Ishikawa (cell line): ENCODE measurements at regions not wholly inside any gene's neighbourhood (a gene's known extent, or its start where the extent isn't known, plus 50 kb on each side); places are given as distances from the start of the nearest gene placed in this dataset.

Source experiments
- CREB1 ChIP-seq: IDR thresholded peaks from 2 replicates; pipeline ENCODE4 v1.6.1; 2012; ENCODE audit warnings: low read depth
- EGR1 ChIP-seq: IDR thresholded peaks from 2 replicates; pipeline ENCODE4 v1.6.1; 2012
- EP300 ChIP-seq: IDR thresholded peaks from 2 replicates; pipeline ENCODE4 v1.6.1; 2012; ENCODE audit warnings: borderline replicate concordance
- FOXM1 ChIP-seq: IDR thresholded peaks from 2 replicates; pipeline ENCODE4 v1.6.1; 2012; ENCODE audit warnings: low read depth, borderline replicate concordance
- NFIC ChIP-seq: IDR thresholded peaks from 2 replicates; pipeline ENCODE4 v1.6.1; 2012
- RAD21 ChIP-seq: IDR thresholded peaks from 2 replicates; pipeline ENCODE4 v1.6.1; 2012; ENCODE audit warnings: low read depth
- TAF1 ChIP-seq: IDR thresholded peaks from 2 replicates; pipeline ENCODE4 v1.6.1; 2012; ENCODE audit warnings: low read depth, mild to moderate bottlenecking
- TCF12 ChIP-seq: IDR thresholded peaks from 2 replicates; pipeline ENCODE4 v1.6.1; 2012; ENCODE audit warnings: low read depth
- YY1 ChIP-seq: IDR thresholded peaks from 2 replicates; pipeline ENCODE4 v1.6.1; 2012; ENCODE audit warnings: low read depth
- TF ChIP-seq, protein P1 (sequence below): IDR thresholded peaks from 2 replicates; pipeline ENCODE4 v1.6.1; 2012
- TF ChIP-seq, protein P2 (sequence below): IDR thresholded peaks from 2 replicates; pipeline ENCODE4 v1.6.1; 2012; ENCODE audit warnings: low read depth, mild to moderate bottlenecking
- TF ChIP-seq, protein P3 (sequence below): IDR thresholded peaks from 2 replicates; pipeline ENCODE4 v1.6.1; 2012

DNA sequence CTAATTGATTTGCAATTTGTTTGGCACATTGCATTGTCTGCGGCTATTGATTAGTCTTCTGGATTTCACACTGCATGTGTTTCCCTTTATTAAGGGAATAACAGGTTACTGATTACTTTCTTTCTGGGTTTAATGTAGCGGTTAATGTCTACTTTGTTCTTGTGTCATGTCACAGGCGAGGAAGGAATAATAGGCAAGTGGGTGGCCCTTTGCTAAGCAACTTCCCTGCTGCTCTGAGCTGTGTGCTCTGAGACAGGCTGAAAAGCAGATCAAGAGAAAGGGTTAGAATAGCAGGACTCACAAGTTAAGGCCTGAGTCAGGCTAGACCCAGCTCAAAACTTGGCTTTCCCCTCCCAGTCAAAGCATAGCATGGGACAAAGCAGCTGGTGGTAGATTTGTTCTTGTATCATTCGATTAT lies 77.2 kb downstream of the NKX2-1 start:
- TF ChIP-seq, protein P1, sequence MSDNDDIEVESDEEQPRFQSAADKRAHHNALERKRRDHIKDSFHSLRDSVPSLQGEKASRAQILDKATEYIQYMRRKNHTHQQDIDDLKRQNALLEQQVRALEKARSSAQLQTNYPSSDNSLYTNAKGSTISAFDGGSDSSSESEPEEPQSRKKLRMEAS: no peak
- TF ChIP-seq CREB1 (no peak), EGR1 (no peak), NFIC (no peak), RAD21 (no peak), YY1 (no peak), EP300 (no peak), TAF1 (no peak), FOXM1 (no peak), TCF12 (no peak)
- TF ChIP-seq, protein P2, sequence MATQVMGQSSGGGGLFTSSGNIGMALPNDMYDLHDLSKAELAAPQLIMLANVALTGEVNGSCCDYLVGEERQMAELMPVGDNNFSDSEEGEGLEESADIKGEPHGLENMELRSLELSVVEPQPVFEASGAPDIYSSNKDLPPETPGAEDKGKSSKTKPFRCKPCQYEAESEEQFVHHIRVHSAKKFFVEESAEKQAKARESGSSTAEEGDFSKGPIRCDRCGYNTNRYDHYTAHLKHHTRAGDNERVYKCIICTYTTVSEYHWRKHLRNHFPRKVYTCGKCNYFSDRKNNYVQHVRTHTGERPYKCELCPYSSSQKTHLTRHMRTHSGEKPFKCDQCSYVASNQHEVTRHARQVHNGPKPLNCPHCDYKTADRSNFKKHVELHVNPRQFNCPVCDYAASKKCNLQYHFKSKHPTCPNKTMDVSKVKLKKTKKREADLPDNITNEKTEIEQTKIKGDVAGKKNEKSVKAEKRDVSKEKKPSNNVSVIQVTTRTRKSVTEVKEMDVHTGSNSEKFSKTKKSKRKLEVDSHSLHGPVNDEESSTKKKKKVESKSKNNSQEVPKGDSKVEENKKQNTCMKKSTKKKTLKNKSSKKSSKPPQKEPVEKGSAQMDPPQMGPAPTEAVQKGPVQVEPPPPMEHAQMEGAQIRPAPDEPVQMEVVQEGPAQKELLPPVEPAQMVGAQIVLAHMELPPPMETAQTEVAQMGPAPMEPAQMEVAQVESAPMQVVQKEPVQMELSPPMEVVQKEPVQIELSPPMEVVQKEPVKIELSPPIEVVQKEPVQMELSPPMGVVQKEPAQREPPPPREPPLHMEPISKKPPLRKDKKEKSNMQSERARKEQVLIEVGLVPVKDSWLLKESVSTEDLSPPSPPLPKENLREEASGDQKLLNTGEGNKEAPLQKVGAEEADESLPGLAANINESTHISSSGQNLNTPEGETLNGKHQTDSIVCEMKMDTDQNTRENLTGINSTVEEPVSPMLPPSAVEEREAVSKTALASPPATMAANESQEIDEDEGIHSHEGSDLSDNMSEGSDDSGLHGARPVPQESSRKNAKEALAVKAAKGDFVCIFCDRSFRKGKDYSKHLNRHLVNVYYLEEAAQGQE: no peak
- TF ChIP-seq, protein P3, sequence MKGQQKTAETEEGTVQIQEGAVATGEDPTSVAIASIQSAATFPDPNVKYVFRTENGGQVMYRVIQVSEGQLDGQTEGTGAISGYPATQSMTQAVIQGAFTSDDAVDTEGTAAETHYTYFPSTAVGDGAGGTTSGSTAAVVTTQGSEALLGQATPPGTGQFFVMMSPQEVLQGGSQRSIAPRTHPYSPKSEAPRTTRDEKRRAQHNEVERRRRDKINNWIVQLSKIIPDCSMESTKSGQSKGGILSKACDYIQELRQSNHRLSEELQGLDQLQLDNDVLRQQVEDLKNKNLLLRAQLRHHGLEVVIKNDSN: no peak
